Astrocyte of the cerebellum (primary cell): ENCODE measurements at regions not wholly inside any gene's neighbourhood (a gene's known extent, or its start where the extent isn't known, plus 50 kb on each side); places are given as distances from the start of the nearest gene placed in this dataset.
"Not testable (repeated sequence)": the region's sequence is repeated elsewhere in the genome, so short reads cannot be mapped to it uniquely, and the experiment has no call there.

Experiments used
- DNase-seq: peaks from one replicate; pipeline ENCODE4 v3.0.0-alpha.2; 2011; ENCODE audit warnings: low read depth
- H3K4me3 ChIP-seq: 2 replicates; pipeline ENCODE4 v1.5.1; 2011; ENCODE audit warnings: mild to moderate bottlenecking, low read depth, low read length, moderate library complexity
- in situ Hi-C: cut with HindIII; loops from 2 replicates; pipeline ENCODE4 v1.10.0; 2017; ENCODE audit warnings: low sequenced_read_pairs
- TF ChIP-seq, protein P1 (sequence below): IDR thresholded peaks from 2 replicates; pipeline ENCODE4 v1.5.1; 2012; ENCODE audit warnings: low read length, low read depth, moderate library complexity, mild to moderate bottlenecking; ENCODE audit errors: missing control alignments

DNA sequence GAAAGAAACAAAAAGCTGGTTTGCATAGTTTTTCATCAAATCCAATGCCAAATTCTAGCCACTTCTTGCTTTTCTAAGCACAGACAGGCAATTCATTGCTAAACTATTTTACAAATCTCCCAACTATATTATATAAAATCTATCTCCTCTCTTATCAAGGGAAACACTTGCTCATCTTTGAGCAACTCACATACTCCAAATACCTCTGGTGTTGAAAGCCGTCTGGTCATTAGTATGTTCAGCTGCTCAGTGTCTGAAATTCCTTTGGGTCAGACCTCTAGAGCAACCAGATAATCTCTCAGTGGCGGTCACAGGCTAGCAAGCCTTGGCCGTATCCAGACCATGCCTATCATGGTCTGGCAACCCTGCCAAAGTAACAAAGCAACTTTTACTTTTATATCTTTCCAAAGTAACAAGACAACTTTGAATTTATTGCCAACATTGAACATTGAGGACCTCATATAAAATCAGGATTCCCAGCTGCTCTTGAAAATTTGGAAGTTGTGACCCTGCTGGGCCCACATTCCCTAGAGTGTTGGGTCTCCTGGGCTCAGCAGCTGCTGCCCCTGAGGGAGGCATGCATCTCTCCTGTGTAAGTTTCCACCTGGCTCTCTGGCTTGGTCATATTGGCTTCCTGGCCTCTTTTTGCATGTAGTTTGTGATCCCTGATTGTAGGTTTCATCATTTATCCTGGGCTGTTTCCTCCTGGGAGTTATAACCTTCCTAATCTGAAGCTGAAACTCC is 56.8 kb upstream of the LANCL2 start:
- no peak overlapping the region for H3K4me3 ChIP-seq
- peak; percentile 24 for DNase-seq
- in situ Hi-C loops, result no loop called here
- TF ChIP-seq, protein P1, sequence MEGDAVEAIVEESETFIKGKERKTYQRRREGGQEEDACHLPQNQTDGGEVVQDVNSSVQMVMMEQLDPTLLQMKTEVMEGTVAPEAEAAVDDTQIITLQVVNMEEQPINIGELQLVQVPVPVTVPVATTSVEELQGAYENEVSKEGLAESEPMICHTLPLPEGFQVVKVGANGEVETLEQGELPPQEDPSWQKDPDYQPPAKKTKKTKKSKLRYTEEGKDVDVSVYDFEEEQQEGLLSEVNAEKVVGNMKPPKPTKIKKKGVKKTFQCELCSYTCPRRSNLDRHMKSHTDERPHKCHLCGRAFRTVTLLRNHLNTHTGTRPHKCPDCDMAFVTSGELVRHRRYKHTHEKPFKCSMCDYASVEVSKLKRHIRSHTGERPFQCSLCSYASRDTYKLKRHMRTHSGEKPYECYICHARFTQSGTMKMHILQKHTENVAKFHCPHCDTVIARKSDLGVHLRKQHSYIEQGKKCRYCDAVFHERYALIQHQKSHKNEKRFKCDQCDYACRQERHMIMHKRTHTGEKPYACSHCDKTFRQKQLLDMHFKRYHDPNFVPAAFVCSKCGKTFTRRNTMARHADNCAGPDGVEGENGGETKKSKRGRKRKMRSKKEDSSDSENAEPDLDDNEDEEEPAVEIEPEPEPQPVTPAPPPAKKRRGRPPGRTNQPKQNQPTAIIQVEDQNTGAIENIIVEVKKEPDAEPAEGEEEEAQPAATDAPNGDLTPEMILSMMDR, result no peak

DNA sequence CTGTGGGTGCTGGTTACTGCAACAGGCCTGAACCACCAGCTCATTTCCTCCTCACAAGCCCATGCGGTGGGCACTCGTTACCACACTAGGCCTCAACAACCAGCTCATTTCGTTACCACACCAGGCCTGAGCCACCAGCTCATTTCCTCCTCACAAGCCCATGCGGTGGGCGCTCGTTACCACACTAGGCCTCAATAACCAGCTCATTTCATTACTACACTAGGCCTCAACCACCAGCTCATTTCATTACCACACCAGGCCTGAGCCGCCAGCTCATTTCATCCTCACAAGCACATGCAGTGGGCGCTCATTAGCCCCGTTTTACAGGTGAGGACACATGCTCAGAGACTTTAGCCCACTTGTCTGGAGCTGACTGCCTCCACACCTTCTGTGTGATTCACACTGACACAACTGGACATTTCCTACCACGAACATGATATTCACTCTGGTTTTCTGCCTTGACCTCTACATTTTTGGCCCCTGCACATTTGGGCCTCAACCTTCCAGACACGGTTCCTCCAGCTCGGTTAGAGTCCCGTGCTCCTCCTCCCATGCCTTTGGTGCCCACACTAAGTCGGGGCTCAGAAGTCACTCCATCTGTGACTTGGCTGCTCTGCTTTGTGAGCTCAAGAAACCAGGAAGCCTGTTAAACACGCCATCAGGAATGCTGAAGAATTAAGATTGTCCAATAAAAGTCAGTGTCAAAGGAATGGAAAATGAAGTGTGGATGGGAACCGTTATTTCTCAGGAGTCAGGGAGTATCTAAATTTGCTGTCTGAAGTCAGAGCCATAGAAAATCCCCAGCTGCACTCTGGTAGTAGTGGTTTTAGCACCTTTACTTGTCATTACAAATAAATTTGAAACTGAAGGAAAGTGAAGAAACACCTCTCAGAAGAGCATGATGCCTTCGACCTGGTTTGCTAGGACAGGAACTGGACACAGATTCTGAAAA is 55.8 kb upstream of the LANCL2 start:
- in situ Hi-C loops, result no loop called here
- no peak for DNase-seq
- H3K4me3 ChIP-seq, result no peak overlapping the region
- TF ChIP-seq, protein P1, result no peak

DNA sequence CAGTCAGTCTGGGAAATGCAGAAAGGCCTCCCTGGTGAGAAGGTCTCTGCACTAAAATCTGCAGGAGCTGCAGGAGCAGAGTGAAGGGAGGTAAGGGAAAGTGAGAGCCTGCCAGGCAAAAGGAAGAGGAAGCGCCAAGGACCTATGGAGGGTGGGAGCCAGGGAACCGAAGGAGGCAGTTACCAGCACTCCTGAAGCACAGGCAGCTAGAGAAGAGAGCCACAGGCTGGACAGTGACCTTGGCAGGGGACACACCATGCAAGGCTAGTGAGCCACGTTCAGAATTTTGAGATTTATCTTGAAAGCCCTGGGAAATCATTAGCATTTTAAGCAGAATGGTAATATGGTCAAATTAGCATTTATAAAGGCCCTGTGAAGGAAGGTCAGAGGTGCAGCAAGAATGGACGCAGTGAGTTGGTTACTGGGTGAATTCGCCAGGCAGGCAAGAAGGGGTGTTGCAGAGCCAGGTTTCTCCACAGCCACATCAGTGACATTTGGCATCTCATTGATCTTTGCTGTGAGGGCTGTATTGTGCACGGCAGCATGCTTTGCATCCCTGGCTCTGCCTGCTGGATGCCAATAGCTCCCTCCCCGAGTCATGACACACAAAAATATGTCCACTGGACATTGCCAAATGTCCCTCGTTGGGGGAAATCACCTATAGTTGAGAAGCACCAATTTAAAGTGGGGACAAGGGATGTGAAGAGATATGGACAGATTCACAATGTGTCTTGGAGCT is 54.7 kb upstream of the LANCL2 start:
- TF ChIP-seq, protein P1, result no peak
- in situ Hi-C loops, result no loop called here
- no peak for DNase-seq
- H3K4me3 ChIP-seq, result no peak overlapping the region

DNA sequence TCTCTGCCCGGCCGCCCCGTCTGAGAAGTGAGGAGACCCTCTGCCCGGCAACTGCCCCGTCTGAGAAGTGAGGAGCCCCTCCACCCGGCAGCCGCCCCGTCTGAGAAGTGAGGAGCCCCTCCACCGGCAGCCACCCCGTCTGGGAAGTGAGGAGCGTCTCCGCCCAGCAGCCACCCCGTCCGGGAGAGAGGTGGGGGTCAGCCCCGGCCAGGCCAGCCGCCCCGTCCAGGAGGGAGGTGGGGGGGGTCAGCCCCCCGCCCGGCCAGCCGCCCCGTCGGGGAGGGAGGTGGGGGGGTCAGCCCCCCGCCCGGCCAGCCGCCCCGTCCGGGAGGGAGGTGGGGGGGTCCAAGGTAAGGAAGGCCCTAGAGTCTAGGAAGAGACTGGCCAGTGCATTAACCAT is 53.2 kb upstream of the LANCL2 start:
- in situ Hi-C loops, DNase-seq, H3K4me3 ChIP-seq: not testable (repeated sequence)

DNA sequence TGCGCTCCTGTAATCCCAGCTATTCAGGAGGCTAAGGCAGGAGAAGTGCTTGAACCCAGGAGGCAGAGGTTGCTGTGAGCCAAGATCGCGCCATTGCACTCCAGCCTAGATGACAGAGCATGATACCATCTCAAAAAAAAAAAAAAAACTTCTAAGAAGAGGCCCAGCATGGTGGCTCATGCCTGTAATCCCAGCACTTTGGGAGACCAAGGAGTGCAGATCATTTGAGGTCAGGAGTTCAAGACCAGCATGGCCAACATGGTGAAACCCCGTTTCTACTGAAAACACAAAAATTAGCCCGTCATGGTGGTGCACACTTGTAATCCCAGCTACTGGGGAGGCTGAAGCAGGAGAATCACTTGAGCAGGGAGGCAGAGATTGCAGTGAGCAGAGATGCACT is 51.5 kb upstream of the LANCL2 start:
- DNase-seq, H3K4me3 ChIP-seq, in situ Hi-C loops: not testable (repeated sequence)

DNA sequence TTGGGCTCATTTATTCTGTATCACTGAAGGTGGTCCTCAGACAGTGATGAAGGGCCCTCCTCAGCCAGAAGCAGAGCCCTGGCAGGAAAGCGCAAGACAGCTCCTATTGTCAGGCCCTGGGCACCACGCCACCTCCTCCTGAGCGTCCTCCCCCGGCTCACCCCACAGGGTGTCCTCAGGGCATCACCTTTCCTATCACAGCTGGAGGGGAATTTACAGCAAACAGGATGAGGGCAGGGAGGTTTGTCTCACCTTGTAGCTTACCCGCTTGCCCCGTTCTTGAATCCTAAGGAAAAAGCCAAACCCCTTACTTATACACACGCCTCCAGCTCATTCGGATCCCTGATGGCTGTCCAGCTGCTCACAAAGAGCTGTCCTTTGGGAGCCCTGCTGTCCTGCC is 50.2 kb upstream of the LANCL2 start:
- no peak for DNase-seq
- in situ Hi-C loops, result no loop called here
- H3K4me3 ChIP-seq, result no peak overlapping the region
- TF ChIP-seq, protein P1, result no peak
